BE2C (cell line): ENCODE measurements at regions not wholly inside any gene's neighbourhood (a gene's known extent, or its start where the extent isn't known, plus 50 kb on each side); places are given as distances from the start of the nearest gene placed in this dataset.
A peak's percentile ranks its signal among the peaks of the same experiment; 100 is the strongest.

Experiments used
- DNase-seq: peaks from one replicate; pipeline ENCODE4 v3.0.0-alpha.2; 2020
- H3K27me3 ChIP-seq: fragments of 250-450 bp; sonication (Bioruptor Pico); 2 replicates; pipeline ENCODE4 v1.5.1; 2020; ENCODE audit warnings: mild to moderate bottlenecking
- H3K36me3 ChIP-seq: fragments of 250-450 bp; sonication (Bioruptor Pico); 2 replicates; pipeline ENCODE4 v1.5.1; 2020; ENCODE audit warnings: mild to moderate bottlenecking
- H3K4me1 ChIP-seq: fragments of 250-450 bp; sonication (Bioruptor Pico); 2 replicates; pipeline ENCODE4 v1.5.1; 2020
- H3K4me3 ChIP-seq: 2 replicates; pipeline ENCODE4 v1.5.1; 2011; ENCODE audit warnings: low read depth, low read length
- H3K9me3 ChIP-seq: fragments of 250-450 bp; sonication (Bioruptor Pico); 2 replicates; pipeline ENCODE4 v1.5.1; 2020
- CTCF ChIP-seq: IDR thresholded peaks from 2 replicates; pipeline ENCODE4 v1.5.1; 2012; ENCODE audit warnings: mild to moderate bottlenecking, low read depth, low read length

DNA sequence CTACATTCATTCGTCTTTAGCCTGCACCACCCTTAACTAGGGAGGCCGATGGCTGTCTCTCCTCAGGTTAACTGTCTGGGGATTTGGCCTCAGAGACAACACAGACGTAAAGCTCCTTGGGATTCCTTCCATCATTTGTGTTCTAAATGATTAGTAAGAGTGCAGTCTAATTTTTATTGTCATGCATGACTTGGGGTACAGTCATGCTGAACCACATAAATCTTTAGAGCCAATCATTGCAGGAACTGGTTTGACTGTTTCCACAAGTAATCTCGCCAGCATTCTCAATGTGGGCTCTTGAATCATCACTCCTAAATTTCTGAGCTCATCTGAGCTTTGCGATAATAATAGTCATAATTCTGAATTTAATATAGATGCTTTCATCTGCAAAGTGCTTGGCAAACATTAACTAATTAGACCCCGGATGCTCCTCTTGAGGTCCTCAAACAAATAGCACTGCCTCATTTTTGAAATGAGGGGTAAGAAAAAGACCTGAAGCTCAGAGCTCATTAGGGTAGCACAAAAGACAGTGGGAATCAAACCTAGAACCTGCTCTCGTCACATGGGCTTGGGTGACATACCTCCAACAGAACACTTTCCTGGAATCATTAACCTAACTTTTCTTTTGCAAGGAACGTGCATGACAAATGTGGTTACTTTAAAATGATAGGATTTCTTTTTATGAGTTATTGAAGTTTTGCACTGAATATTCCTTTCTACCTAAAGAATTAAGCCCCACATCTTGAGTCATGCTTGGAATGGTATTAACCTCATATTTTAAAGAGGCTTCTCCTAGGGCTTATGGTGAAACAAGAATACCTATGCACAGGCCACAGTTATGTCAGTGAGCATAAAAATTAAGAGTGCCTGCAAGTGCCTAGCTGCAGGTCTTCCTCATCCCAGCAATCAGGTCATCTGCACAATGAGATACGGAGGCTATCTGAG is 118.9 kb upstream of the NRP1 start:
- Histone ChIP-seq H3K4me3 (no peak overlapping the region), H3K4me1 (no peaks in the 10 kb centered on the region; the same call in 1 of the 2 replicates), H3K36me3 (no peaks in the 10 kb centered on the region), H3K27me3 (no peaks in the 10 kb centered on the region), H3K9me3 (no peaks in the 10 kb centered on the region)
- no peak for DNase-seq
- no peak for TF ChIP-seq CTCF

GRCh38 chr10:33448421-33449140 is 114.1 kb upstream of the NRP1 start:
- Histone ChIP-seq H3K9me3 (no peaks in the 10 kb centered on the region), H3K4me3 (no peak overlapping the region), H3K4me1 (no peaks in the 10 kb centered on the region; the same call in none of the 2 replicates), H3K27me3 (no peaks in the 10 kb centered on the region), H3K36me3 (no peaks in the 10 kb centered on the region)
- TF ChIP-seq CTCF, result no peak
- DNase-seq, result no peak

GRCh38 chr10:33441561-33441960 is 107.1 kb upstream of the NRP1 start:
- no peak for TF ChIP-seq CTCF
- Histone ChIP-seq H3K4me3 (no peak overlapping the region), H3K27me3 (no peaks in the 10 kb centered on the region), H3K36me3 (no peaks in the 10 kb centered on the region), H3K9me3 (no peaks in the 10 kb centered on the region), H3K4me1 (no peaks in the 10 kb centered on the region; the same call in 1 of the 2 replicates)
- DNase-seq, result no peak

GRCh38 chr10:33434933-33435332 is 100.5 kb upstream of the NRP1 start:
- no peak for DNase-seq
- no peak for TF ChIP-seq CTCF
- Histone ChIP-seq H3K4me1 (no peaks in the 10 kb centered on the region), H3K9me3 (no peaks in the 10 kb centered on the region), H3K27me3 (no peaks in the 10 kb centered on the region), H3K4me3 (no peak overlapping the region), H3K36me3 (no peaks in the 10 kb centered on the region)

DNA sequence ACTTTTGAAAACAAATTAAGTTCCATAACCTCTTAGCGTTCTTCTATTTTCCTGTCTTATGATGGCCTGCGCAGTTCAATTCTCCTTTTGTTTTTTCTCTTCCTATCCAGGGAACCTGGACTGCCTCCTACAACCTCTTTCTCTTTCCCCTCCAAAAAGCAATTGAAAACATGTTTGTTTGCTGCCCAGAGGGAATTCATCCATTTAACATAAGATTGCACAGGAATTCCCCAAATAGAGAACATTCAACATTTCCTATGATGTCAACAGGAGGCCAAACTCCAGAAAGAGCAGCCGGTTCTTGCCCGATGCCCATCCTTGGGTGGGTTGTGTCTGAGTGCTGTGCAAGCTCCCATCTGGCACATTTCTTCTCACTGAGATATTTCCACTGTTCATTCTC is 94.2 kb upstream of the NRP1 start:
- no peak for DNase-seq
- H3K36me3 ChIP-seq, result no peaks in the 10 kb centered on the region
- no peak overlapping the region for H3K4me3 ChIP-seq
- no peaks in the 10 kb centered on the region for H3K9me3 ChIP-seq
- peaks cover 8% of the 10 kb centered on the region for H3K4me1 ChIP-seq
- no peaks in the 10 kb centered on the region for H3K27me3 ChIP-seq
- no peak for TF ChIP-seq CTCF

DNA sequence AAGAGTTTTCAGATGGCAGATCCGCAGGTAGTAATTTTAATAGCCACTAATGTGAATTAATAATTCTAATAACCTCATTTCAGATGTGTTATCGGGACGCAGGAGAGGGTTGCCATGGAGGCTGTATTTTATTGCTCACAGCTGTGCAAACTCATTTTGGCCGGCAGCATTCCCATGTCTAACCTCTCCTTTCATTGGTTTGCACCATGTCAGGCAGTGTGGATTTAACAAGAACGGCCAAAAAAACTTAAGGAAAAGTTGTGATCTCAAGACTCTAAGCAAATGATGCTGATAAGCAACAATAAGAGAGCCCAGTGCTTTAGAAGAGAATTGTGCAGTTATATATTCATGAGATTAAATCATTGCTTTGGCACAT is 88.7 kb upstream of the NRP1 start:
- peak; percentile 44 for DNase-seq
- H3K9me3 ChIP-seq, result no peaks in the 10 kb centered on the region
- TF ChIP-seq CTCF, result no peak
- H3K36me3 ChIP-seq, result no peaks in the 10 kb centered on the region
- no peaks in the 10 kb centered on the region for H3K27me3 ChIP-seq
- peaks cover 17% of the 10 kb centered on the region for H3K4me1 ChIP-seq
- peak overlapping the region; percentile 28 for H3K4me3 ChIP-seq
